Bronchial epithelial cell (primary cell): ENCODE measurements at regions not wholly inside any gene's neighbourhood (a gene's known extent, or its start where the extent isn't known, plus 50 kb on each side); places are given as distances from the start of the nearest gene placed in this dataset.

Experiments used
- DNase-seq: peaks from one replicate; pipeline ENCODE4 v3.0.0-alpha.2; 2010; ENCODE audit warnings: low read depth
- FAIRE-seq: peaks from 2 replicates; lab custom pipeline; 2011; peaks lifted over from hg19 to GRCh38; lab: Jason Lieb, UNC
- H3K27me3 ChIP-seq: 2 replicates; pipeline ENCODE4 v1.5.1; 2011; ENCODE audit warnings: low read length; ENCODE audit not compliant: control insufficient read depth, insufficient read depth
- H3K36me3 ChIP-seq: 2 replicates; pipeline ENCODE4 v1.5.1; 2011; ENCODE audit warnings: low read length; ENCODE audit not compliant: control insufficient read depth, insufficient read depth
- H3K4me3 ChIP-seq: 2 replicates; pipeline ENCODE4 v1.5.1; 2011; ENCODE audit warnings: mild to moderate bottlenecking, low read depth, low read length, control low read depth
- CTCF ChIP-seq: IDR thresholded peaks from 2 replicates; pipeline ENCODE4 v1.5.1; 2011; ENCODE audit warnings: mild to moderate bottlenecking, moderate library complexity, low read length, control low read depth, inconsistent platforms; ENCODE audit not compliant: insufficient read depth, severe bottlenecking

- Histone ChIP-seq H3K36me3 (no peaks in the 10 kb centered on the region), H3K4me3 (no peak overlapping the region), H3K27me3 (no peaks in the 10 kb centered on the region)
- DNase-seq (no peak), FAIRE-seq (no peak)
- TF ChIP-seq CTCF = no peak
These were observed 511.7 kb downstream of the SLITRK6 start for GRCh38 chr13:85287528-85287927.

GRCh38 chr13:85286081-85286480, 513.1 kb downstream of the SLITRK6 start:
- H3K4me3 ChIP-seq = no peak overlapping the region
- DNase-seq (no peak), FAIRE-seq (no peak)
- H3K36me3 ChIP-seq = no peaks in the 10 kb centered on the region
- TF ChIP-seq CTCF = no peak
- H3K27me3 ChIP-seq = no peaks in the 10 kb centered on the region

- H3K27me3 ChIP-seq = no peaks in the 10 kb centered on the region
- no peak for TF ChIP-seq CTCF
- DNase-seq = no peak
- H3K4me3 ChIP-seq = no peak overlapping the region
- no peak for FAIRE-seq
- no peaks in the 10 kb centered on the region for H3K36me3 ChIP-seq
These were observed 514.9 kb downstream of the SLITRK6 start for GRCh38 chr13:85284349-85284748.

- Histone ChIP-seq H3K27me3 (no peaks in the 10 kb centered on the region), H3K4me3 (no peak overlapping the region), H3K36me3 (no peaks in the 10 kb centered on the region)
- no peak for DNase-seq
- TF ChIP-seq CTCF = no peak
- no peak for FAIRE-seq
These were observed 515.8 kb downstream of the SLITRK6 start for GRCh38 chr13:85283408-85283807.

GRCh38 chr13:85282876-85283275, 516.3 kb downstream of the SLITRK6 start:
- no peaks in the 10 kb centered on the region for H3K27me3 ChIP-seq
- FAIRE-seq = no peak
- TF ChIP-seq CTCF = no peak
- H3K4me3 ChIP-seq = no peak overlapping the region
- DNase-seq = no peak
- H3K36me3 ChIP-seq = no peaks in the 10 kb centered on the region

GRCh38 chr13:85278851-85279250, 520.4 kb downstream of the SLITRK6 start:
- Histone ChIP-seq H3K27me3 (no peaks in the 10 kb centered on the region), H3K4me3 (no peak overlapping the region), H3K36me3 (no peaks in the 10 kb centered on the region)
- FAIRE-seq (no peak), DNase-seq (no peak)
- TF ChIP-seq CTCF = no peak
